ENCODE measurements at regions not wholly inside any gene's neighbourhood (a gene's known extent, or its start where the extent isn't known, plus 50 kb on each side); places are given as distances from the start of the nearest gene placed in this dataset.

DNA sequence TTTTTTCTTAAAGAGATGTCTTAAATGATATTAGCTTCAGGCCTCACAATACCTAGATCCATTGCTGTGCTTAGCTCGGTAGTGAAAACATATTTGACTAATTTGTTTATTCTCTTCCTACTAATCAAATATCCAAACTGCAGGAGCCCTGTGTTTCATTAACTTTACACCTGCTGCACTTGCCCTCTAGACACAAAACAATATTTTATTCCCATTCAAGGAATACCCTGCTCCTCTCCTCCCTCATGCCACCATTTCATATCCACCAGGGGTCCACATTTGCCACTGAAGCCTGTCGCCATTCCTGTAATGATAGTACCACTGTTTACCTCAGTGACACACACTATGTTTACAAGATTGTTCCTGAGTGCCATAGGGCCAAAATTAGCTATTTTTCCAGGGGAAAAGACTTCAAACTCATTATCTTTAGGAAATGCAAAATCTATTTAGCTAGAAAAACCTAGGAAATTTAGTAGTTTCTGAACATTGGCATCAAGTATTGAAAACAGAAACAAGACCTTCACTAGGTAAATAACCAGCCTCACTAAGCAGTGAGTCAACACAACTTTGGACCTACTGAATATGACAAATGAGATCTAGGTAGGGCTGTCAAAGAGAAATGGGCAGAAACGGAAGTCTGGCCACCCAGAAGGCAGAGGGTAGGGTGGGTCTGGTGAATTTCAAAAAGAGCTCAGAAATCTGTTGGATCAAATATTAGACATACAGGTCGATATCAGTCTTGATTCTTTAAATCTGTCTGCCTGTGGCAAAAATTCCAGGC lies 134.6 kb upstream of the KCNK1 start:
- H4K8ac ChIP-seq (replicated peaks; ENCODE audit: insufficient read length, low read depth, low read length): no peak overlapping the region
- no peak overlapping the region for H3K56ac ChIP-seq (ENCODE audit: insufficient read length, low read depth, low read length)
- WGBS (ENCODE audit: extremely low coverage, insufficient read length, low lambda C conversion rate): no CpG with 5 or more reads among the region's 4 CpGs
- no peak overlapping the region for H3K27ac ChIP-seq (ENCODE audit: insufficient read length, low read depth, low read length)
- H4K5ac ChIP-seq (ENCODE audit: insufficient read length, low read depth, low read length): no peak overlapping the region
- H3K79me1 ChIP-seq (ENCODE audit: insufficient read depth, low read depth, low read length, poor library complexity, severe bottlenecking): no peaks in the 10 kb centered on the region
- Mint-ChIP-seq H3K4me1 (peaks cover 24 to 25% of the 10 kb centered on the region in 2 experiments), H3K4me3 (no peak overlapping the region), H3K27me3 (ENCODE audit: low read depth) (peaks cover 6% of the 10 kb centered on the region; the same call in 1 of the 2 replicates), H3K9me3 (peaks cover 6 to 12% of the 10 kb centered on the region in 2 experiments; a peak in 4 of 5 replicates), H3K27ac (no peak overlapping the region), H3K36me3 (ENCODE audit: insufficient read depth in 1 of 3, low read depth in 3 of 3) (peaks cover 4 to 7% (median 6%) of the 10 kb centered on the region in 3 experiments; a peak in 6 of 7 replicates)
- DNase-seq: no peak
- no peak overlapping the region for H2BK120ac ChIP-seq (ENCODE audit: low read depth, low read length, poor library complexity, severe bottlenecking)
- H3K9me3 ChIP-seq (ENCODE audit: control insufficient read depth, low read depth, low read length): no peaks in the 10 kb centered on the region
- H3K18ac ChIP-seq (ENCODE audit: insufficient read length, low read depth, low read length): no peak overlapping the region
- no peaks in the 10 kb centered on the region for H3K79me2 ChIP-seq (ENCODE audit: insufficient read depth, low read length)
- H3T11ph ChIP-seq (ENCODE audit: low read length): no peak overlapping the region
- H3K23me2 ChIP-seq (ENCODE audit: insufficient read length, low read depth, low read length, poor library complexity, severe bottlenecking): no peaks in the 10 kb centered on the region
- no peak overlapping the region for H4K91ac ChIP-seq (ENCODE audit: insufficient read length, low read depth, low read length)
- no peak overlapping the region for H2BK15ac ChIP-seq (ENCODE audit: low read depth, low read length)
- H4K20me1 ChIP-seq (ENCODE audit: control insufficient read depth, insufficient read depth, insufficient read length): no peaks in the 10 kb centered on the region
- TF ChIP-seq, protein P1, sequence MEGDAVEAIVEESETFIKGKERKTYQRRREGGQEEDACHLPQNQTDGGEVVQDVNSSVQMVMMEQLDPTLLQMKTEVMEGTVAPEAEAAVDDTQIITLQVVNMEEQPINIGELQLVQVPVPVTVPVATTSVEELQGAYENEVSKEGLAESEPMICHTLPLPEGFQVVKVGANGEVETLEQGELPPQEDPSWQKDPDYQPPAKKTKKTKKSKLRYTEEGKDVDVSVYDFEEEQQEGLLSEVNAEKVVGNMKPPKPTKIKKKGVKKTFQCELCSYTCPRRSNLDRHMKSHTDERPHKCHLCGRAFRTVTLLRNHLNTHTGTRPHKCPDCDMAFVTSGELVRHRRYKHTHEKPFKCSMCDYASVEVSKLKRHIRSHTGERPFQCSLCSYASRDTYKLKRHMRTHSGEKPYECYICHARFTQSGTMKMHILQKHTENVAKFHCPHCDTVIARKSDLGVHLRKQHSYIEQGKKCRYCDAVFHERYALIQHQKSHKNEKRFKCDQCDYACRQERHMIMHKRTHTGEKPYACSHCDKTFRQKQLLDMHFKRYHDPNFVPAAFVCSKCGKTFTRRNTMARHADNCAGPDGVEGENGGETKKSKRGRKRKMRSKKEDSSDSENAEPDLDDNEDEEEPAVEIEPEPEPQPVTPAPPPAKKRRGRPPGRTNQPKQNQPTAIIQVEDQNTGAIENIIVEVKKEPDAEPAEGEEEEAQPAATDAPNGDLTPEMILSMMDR (conservative IDR thresholded peaks at IDR 0.05): no peak
- no peaks in the 10 kb centered on the region for H3K4me1 ChIP-seq (ENCODE audit: insufficient read depth, low read length)
- H2AK5ac ChIP-seq (ENCODE audit: insufficient read length, low read length): no peak overlapping the region
- H3K9ac ChIP-seq (ENCODE audit: extremely low read depth, insufficient read length, low read length): no peak overlapping the region
- H3K23ac ChIP-seq (ENCODE audit: insufficient read length, low read depth, low read length): no peak overlapping the region
- H2AFZ ChIP-seq (ENCODE audit: low read length): no peak overlapping the region
- H2BK20ac ChIP-seq (ENCODE audit: low read depth, low read length, poor library complexity, severe bottlenecking): no peak overlapping the region
- H3K4ac ChIP-seq (ENCODE audit: low read depth, low read length): no peak overlapping the region
- H3K14ac ChIP-seq (ENCODE audit: insufficient read depth, low read length): no peak overlapping the region
- H2BK5ac ChIP-seq (ENCODE audit: insufficient read length, low read length): no peak overlapping the region
- H3K4me2 ChIP-seq (ENCODE audit: insufficient read depth, insufficient read length, low read length): no peak overlapping the region
- no peaks in the 10 kb centered on the region for H3K27me3 ChIP-seq (ENCODE audit: insufficient read depth, low read length)
- no peak overlapping the region for H2BK12ac ChIP-seq (ENCODE audit: insufficient read length, low read depth, low read length)

Measured in H9 (cell line).